Large intestine (tissue), 3 donors: ENCODE measurements at regions not wholly inside any gene's neighbourhood (a gene's known extent, or its start where the extent isn't known, plus 50 kb on each side); places are given as distances from the start of the nearest gene placed in this dataset.
"Not testable (repeated sequence)": the region's sequence is repeated elsewhere in the genome, so short reads cannot be mapped to it uniquely, and the experiment has no call there.

Experiments
- DNase-seq, 2 donors: peaks; one replicate each; pipeline versions ENCODE4 v3.0.0 to v3.0.0-alpha.2; 2013
- H3K27ac ChIP-seq: one replicate; pipeline ENCODE4 v1.5.1; 2013; ENCODE audit warnings: low read length
- H3K27me3 ChIP-seq: 2 replicates; pipeline ENCODE4 v1.6.1; 2013; ENCODE audit warnings: low read length; ENCODE audit not compliant: control insufficient read depth, insufficient read depth
- H3K36me3 ChIP-seq: 2 replicates; pipeline ENCODE4 v1.6.1; 2013; ENCODE audit warnings: low read length; ENCODE audit not compliant: control insufficient read depth, insufficient read depth
- H3K4me1 ChIP-seq: one replicate; pipeline ENCODE4 v1.6.1; 2013; ENCODE audit warnings: low read length; ENCODE audit not compliant: control insufficient read depth, insufficient read depth
- H3K4me3 ChIP-seq: one replicate; pipeline ENCODE4 v1.5.1; 2013; ENCODE audit warnings: low read length
- H3K9me3 ChIP-seq: one replicate; pipeline ENCODE4 v1.6.1; 2013; ENCODE audit warnings: mild to moderate bottlenecking, low read depth, low read length, moderate library complexity; ENCODE audit not compliant: control insufficient read depth
- WGBS: methylation state at CpG from one replicate; pipeline ENCODE4 v1.1.5; 2013; ENCODE audit warnings: low lambda C conversion rate; ENCODE audit not compliant: insufficient coverage; 5-methylcytosine and 5-hydroxymethylcytosine counted together

DNA sequence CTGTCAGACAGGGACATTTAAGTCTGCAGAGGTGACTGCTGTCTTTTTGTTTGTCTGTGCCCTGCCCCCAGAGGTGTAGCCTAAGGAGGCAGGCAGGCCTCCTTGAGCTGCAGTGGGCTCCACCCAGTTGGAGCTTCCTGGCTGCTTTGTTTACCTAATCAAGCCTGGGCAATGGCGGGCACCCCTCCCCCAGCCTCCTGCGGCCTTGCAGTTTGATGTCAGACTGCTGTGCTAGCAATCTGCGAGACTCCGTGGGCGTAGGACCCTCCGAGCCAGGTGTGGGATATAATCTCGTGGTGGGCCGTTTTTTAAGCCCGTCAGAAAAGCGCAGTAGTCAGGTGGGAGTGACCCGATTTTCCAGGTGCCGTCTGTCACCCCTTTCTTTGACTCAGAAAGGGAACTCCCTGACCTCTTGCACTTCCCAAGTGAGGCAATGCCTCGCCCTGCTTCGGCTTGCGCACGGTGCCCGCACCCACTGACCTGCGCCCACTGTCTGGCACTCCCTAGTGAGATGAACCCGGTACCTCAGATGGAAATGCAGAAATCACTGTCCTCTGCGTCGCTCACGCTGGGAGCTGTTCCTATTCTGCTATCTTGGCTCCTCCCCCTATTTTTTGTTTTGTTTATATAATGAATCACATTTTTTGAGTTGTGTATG lies 179.4 kb upstream of the KLF8 start:
- not testable (repeated sequence) for H3K4me1 ChIP-seq, H3K36me3 ChIP-seq, H3K27ac ChIP-seq, H3K27me3 ChIP-seq, DNase-seq, H3K9me3 ChIP-seq, H3K4me3 ChIP-seq
- WGBS: no CpG with 5 or more reads among the region's 22 CpGs

- DNase-seq: no peak
- no peaks in the 10 kb centered on the region for H3K4me1 ChIP-seq
- H3K27me3 ChIP-seq: no peaks in the 10 kb centered on the region
- H3K36me3 ChIP-seq: no peaks in the 10 kb centered on the region
- no peaks in the 10 kb centered on the region for H3K9me3 ChIP-seq
- H3K27ac ChIP-seq: no peak overlapping the region
- WGBS: no CpG with 5 or more reads among the region's 4 CpGs
- H3K4me3 ChIP-seq: no peak overlapping the region
Measured at GRCh38 chrX:56057325-56057724, 174.8 kb upstream of the KLF8 start.

- H3K9me3 ChIP-seq: no peaks in the 10 kb centered on the region
- no CpG with 5 or more reads among the region's 2 CpGs for WGBS
- no peak overlapping the region for H3K4me3 ChIP-seq
- no peaks in the 10 kb centered on the region for H3K27me3 ChIP-seq
- no peaks in the 10 kb centered on the region for H3K36me3 ChIP-seq
- DNase-seq: no peak
- H3K4me1 ChIP-seq: no peaks in the 10 kb centered on the region
- no peak overlapping the region for H3K27ac ChIP-seq
Measured at GRCh38 chrX:56066016-56066415, 166.1 kb upstream of the KLF8 start.

- no CpG with 5 or more reads among the region's 4 CpGs for WGBS
- Histone ChIP-seq H3K27ac (no peak overlapping the region), H3K4me3 (no peak overlapping the region), H3K27me3 (no peaks in the 10 kb centered on the region), H3K36me3 (no peaks in the 10 kb centered on the region), H3K9me3 (no peaks in the 10 kb centered on the region), H3K4me1 (no peaks in the 10 kb centered on the region)
- DNase-seq: peak in 1 of 2 donors; percentile 1
Measured at GRCh38 chrX:56068274-56068758, 163.8 kb upstream of the KLF8 start.

DNA sequence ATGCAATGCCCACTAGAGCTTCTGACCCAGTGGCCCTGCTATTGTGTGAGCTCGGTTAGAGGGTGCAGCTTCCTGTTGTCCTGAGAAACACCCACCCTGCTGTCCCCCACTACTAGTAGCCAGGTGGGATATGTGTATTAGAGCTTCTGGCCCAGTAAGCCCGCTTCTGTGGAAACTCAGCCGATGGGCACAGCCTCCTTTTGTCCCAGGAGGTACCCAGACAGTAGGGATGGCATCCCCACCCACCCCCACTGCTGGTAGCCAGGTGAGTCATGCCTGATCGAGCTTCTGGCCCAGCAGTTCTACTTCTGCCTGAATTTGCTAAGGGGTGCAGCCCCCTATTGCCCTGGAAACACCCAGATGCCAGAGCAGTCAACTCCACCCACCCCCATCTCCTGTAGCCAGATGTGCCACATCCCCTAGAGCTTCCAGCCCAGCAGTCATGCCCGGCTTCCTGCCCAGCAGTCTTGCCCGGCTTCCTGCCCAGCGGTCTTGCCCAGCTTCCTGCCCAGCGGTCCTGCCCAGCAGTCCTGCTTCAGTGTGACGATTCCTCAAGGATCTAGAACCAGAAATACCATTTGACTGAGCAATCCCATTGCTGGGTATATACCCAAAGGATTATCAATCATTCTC lies 162.7 kb upstream of the KLF8 start:
- Histone ChIP-seq H3K4me1 (no peaks in the 10 kb centered on the region), H3K4me3 (no peak overlapping the region), H3K27ac (no peak overlapping the region), H3K9me3 (no peaks in the 10 kb centered on the region), H3K27me3 (no peaks in the 10 kb centered on the region), H3K36me3 (no peaks in the 10 kb centered on the region)
- DNase-seq: no peak
- no CpG with 5 or more reads among the region's 9 CpGs for WGBS

DNA sequence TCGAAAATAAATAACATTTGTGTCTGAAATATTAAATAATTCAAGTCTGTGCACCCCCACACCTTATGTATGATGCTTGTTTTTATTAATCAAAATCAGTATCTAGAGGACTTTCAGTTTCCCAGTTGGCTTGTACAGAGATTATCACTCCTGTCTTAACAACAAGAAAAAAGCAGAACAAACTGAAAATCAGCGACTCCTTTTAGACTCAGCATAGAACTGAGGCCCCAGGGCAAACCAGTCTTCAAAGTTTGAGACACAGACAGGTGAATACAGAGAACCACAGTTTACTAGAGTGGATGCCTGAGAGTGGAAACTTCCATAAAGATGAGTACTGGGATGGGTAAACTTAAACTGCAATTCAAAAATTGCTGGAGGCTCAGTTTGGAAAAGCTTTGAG lies 142.8 kb upstream of the KLF8 start:
- no peak overlapping the region for H3K27ac ChIP-seq
- no peak overlapping the region for H3K4me3 ChIP-seq
- H3K9me3 ChIP-seq: no peaks in the 10 kb centered on the region
- no peaks in the 10 kb centered on the region for H3K4me1 ChIP-seq
- no peak for DNase-seq
- no peaks in the 10 kb centered on the region for H3K27me3 ChIP-seq
- H3K36me3 ChIP-seq: no peaks in the 10 kb centered on the region
- WGBS: 100% methylated on average over 1 of the region's 2 CpGs

DNA sequence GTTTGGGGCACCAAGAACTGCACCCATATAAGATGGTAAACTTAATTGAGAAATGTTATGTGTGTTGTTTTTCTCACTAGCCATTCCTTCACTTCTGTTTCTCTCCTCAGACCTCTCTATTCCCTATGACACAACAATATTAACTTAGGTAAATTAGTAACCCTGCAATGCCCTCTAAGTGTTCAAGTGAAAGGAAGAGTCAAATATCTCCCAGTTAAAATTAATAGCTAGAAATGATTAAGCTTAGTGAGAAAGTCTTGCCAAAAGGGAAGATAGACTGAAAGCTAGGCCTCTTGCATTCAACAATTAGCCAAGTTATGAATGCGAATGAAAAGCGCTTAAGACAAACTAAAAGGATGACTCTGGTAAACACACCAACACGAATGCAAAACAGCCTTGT lies 132.9 kb upstream of the KLF8 start:
- no CpG with 5 or more reads among the region's 3 CpGs for WGBS
- H3K27me3 ChIP-seq: no peaks in the 10 kb centered on the region
- H3K4me3 ChIP-seq: no peak overlapping the region
- no peaks in the 10 kb centered on the region for H3K4me1 ChIP-seq
- no peaks in the 10 kb centered on the region for H3K9me3 ChIP-seq
- DNase-seq: no peak
- H3K36me3 ChIP-seq: no peaks in the 10 kb centered on the region
- no peak overlapping the region for H3K27ac ChIP-seq

GRCh38 chrX:56107320-56107719 lies 124.8 kb upstream of the KLF8 start:
- Histone ChIP-seq H3K4me3 (no peak overlapping the region), H3K9me3 (no peaks in the 10 kb centered on the region), H3K4me1 (no peaks in the 10 kb centered on the region), H3K27me3 (no peaks in the 10 kb centered on the region), H3K27ac (no peak overlapping the region), H3K36me3 (no peaks in the 10 kb centered on the region)
- WGBS: no CpG with 5 or more reads among the region's 12 CpGs
- no peak for DNase-seq

DNA sequence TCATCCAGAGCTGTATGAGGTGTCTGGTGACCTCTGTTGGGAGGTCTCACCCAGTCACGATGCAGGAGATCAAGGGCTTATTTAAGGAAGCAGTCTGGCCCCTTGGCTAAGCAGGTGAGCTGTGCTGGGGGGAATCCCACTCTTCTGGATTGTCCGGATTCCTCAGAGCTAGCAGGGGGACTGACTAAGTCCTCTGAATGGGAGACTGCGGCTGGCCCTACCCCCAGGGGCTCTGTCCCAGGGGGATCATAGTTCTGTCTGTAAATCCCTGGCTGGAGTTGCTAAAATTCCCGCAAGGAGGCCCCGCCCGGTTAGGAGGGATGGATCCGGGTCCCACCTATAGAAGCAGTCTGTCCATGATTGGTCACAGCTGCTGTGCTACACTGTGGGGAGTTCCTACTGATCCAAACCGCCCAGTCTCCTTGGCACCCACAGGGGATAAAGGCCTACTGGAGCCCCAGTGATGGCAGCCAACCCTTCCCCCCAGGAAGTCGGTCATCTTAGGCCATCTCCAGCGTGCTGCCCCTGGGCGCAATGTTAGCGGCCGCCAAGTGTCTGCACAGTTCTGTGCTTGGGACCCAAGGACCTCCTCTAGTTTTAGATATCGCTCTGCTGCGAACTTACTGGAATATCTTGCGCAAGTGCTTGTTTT lies 118.2 kb upstream of the KLF8 start:
- no peak for DNase-seq
- no CpG with 5 or more reads among the region's 16 CpGs for WGBS
- no peaks in the 10 kb centered on the region for H3K9me3 ChIP-seq
- no peaks in the 10 kb centered on the region for H3K4me1 ChIP-seq
- H3K27ac ChIP-seq: no peak overlapping the region
- no peaks in the 10 kb centered on the region for H3K36me3 ChIP-seq
- no peaks in the 10 kb centered on the region for H3K27me3 ChIP-seq
- H3K4me3 ChIP-seq: no peak overlapping the region

- H3K9me3 ChIP-seq: no peaks in the 10 kb centered on the region
- no peak overlapping the region for H3K27ac ChIP-seq
- H3K27me3 ChIP-seq: no peaks in the 10 kb centered on the region
- no peaks in the 10 kb centered on the region for H3K36me3 ChIP-seq
- no peaks in the 10 kb centered on the region for H3K4me1 ChIP-seq
- DNase-seq: no peak
- WGBS: no CpG with 5 or more reads among the region's 1 CpG
- H3K4me3 ChIP-seq: no peak overlapping the region
Measured at GRCh38 chrX:56114437-56114787, 117.7 kb upstream of the KLF8 start.
